Prostate gland (tissue), 2 donors: ENCODE measurements at regions not wholly inside any gene's neighbourhood (a gene's known extent, or its start where the extent isn't known, plus 50 kb on each side); places are given as distances from the start of the nearest gene placed in this dataset.

Experiments
- DNase-seq: peaks from one replicate; pipeline ENCODE4 v3.0.0-alpha.2; 2019; ENCODE audit warnings: low spot score
- H3K27ac ChIP-seq, 2 donors: fragments of 200-600 bp; sonication (generic); 2 replicates each; pipeline ENCODE4 v1.5.1; 2017 to 2019
- H3K27me3 ChIP-seq: fragments of 200-600 bp; sonication (generic); replicated peaks from 2 replicates; pipeline ENCODE4 v1.5.1; 2019; ENCODE audit not compliant: insufficient read depth
- H3K36me3 ChIP-seq, 2 donors: fragments of 200-600 bp; sonication (generic); 1 replicate in 1 of 2; 2 replicates in 1 of 2; pipeline versions ENCODE4 v1.5.1 to v1.8.1; 2017 to 2019
- H3K4me1 ChIP-seq: fragments of 200-600 bp; sonication (generic); replicated peaks from 2 replicates; pipeline ENCODE4 v1.5.1; 2019
- H3K4me3 ChIP-seq, 2 donors: fragments of 200-600 bp; sonication (generic); 2 replicates each; pipeline ENCODE4 v1.5.1; 2017 to 2019
- H3K9me3 ChIP-seq: fragments of 200-600 bp; sonication (generic); 2 replicates; pipeline ENCODE4 v1.5.1; 2017
- POLR2A ChIP-seq: fragments of 450-650 bp; IDR thresholded peaks from one replicate; pipeline ENCODE4 v1.6.1; 2016; ENCODE audit warnings: antibody characterized with exemption, mild to moderate bottlenecking
- POLR2AphosphoS5 ChIP-seq: sonication (generic); formaldehyde crosslinking; IDR thresholded peaks from one replicate; pipeline ENCODE4 v1.6.1; 2017; ENCODE audit warnings: antibody characterized with exemption
- WGBS: methylation state at CpG from one replicate; pipeline ENCODE4 v1.1.5; 2018; 5-methylcytosine and 5-hydroxymethylcytosine counted together
- intact Hi-C: fragments of 100-400 bp; cut with DNase I; formaldehyde crosslinking; loops from one replicate; pipeline ENCODE4 v1.14.2; 2022
- TF ChIP-seq, protein P1 (sequence below), 4 experiments: fragments of 200-600 bp in 2 of 4; fragments of 450-650 bp in 2 of 4; sonication (generic) in 2 of 4; IDR thresholded peaks; 1 replicate in 3 of 4; 2 replicates in 1 of 4; pipeline ENCODE4 v1.5.1; 2016 to 2019; ENCODE audit warnings: antibody characterized with exemption in 4 of 4, mild to moderate bottlenecking in 2 of 4, moderate library complexity in 2 of 4

DNA sequence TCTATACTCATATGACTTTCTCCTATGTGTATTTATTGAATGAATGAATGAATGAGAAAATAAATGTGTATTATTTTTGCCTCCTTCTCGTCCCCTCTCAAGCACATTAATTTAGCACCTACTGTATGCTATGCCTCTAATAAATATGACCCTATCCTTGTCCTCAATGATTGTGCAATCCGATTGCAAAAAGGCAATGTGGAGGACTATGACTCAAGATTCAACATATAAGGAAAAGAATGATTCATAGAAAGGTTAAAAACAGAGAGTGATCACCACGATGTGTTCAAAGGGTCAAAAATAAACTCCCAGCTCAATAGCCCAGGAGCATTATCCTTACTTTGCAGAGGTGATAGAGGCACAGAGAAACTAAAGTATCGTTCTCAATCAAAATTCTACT, 322.8 kb upstream of the SORCS1 start:
- Histone ChIP-seq H3K4me1 (no peaks in the 10 kb centered on the region), H3K9me3 (no peaks in the 10 kb centered on the region), H3K4me3 (no peak overlapping the region), H3K27me3 (no peaks in the 10 kb centered on the region), H3K27ac (no peak overlapping the region), H3K36me3 (no peaks in the 10 kb centered on the region)
- TF ChIP-seq, protein P1, sequence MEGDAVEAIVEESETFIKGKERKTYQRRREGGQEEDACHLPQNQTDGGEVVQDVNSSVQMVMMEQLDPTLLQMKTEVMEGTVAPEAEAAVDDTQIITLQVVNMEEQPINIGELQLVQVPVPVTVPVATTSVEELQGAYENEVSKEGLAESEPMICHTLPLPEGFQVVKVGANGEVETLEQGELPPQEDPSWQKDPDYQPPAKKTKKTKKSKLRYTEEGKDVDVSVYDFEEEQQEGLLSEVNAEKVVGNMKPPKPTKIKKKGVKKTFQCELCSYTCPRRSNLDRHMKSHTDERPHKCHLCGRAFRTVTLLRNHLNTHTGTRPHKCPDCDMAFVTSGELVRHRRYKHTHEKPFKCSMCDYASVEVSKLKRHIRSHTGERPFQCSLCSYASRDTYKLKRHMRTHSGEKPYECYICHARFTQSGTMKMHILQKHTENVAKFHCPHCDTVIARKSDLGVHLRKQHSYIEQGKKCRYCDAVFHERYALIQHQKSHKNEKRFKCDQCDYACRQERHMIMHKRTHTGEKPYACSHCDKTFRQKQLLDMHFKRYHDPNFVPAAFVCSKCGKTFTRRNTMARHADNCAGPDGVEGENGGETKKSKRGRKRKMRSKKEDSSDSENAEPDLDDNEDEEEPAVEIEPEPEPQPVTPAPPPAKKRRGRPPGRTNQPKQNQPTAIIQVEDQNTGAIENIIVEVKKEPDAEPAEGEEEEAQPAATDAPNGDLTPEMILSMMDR (IDR thresholded peaks at IDR 0.05), result no peak
- no peak for TF ChIP-seq POLR2A
- no peak for TF ChIP-seq POLR2AphosphoS5
- 84% methylated on average over 4 of the region's 4 CpGs for WGBS
- no peak for DNase-seq
- intact Hi-C loops, result no loop called here

DNA sequence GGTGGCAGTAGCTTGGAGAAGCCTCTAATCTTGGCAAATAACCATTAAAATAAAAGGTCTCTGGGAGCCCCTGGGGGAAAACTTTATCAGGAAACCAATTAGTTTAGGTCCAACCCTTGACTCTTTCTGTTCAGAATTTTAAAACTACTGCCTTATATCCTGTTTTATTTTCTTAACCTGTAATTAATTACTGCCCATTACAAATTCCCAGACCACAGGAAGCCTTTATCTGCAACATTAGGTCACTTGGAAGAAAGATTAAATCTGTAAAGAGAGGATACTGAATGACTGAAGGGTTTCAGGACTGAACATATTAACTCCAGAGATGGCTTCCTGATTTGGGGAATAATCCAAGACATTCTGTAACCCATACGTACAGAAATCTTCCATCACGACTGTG, 320.5 kb upstream of the SORCS1 start:
- no peak overlapping the region for H3K4me3 ChIP-seq
- TF ChIP-seq, protein P1 (IDR thresholded peaks at IDR 0.05), result no peak
- no peak for TF ChIP-seq POLR2AphosphoS5
- no peak for TF ChIP-seq POLR2A
- no peaks in the 10 kb centered on the region for H3K27me3 ChIP-seq
- DNase-seq, result no peak
- no peaks in the 10 kb centered on the region for H3K36me3 ChIP-seq
- intact Hi-C loops, result no loop called here
- no peaks in the 10 kb centered on the region for H3K4me1 ChIP-seq
- 83% methylated on average over 2 of the region's 2 CpGs for WGBS
- no peak overlapping the region for H3K27ac ChIP-seq
- H3K9me3 ChIP-seq, result no peaks in the 10 kb centered on the region

DNA sequence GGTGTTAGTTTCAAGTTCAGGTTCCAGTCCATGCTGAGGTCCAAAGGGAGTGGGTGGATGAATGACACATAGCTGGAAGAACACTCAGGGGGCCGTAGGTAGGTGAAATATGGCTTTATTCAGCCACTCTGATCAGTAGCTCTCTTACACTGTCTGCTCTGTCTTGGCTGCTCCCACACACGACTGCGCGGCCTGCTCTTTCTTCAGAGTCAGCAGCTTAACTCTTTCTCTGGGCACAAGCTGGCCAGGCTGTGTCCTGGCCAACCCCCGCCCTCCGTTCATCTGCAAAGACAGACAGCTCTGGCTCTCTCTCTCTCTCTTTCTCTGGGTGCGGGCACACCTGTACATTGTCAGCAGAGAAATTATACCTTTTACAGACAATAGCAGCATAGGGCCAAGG, 317.4 kb upstream of the SORCS1 start:
- WGBS, result 71% methylated on average over 7 of the region's 7 CpGs
- Histone ChIP-seq H3K9me3 (no peaks in the 10 kb centered on the region), H3K36me3 (no peaks in the 10 kb centered on the region), H3K27me3 (no peaks in the 10 kb centered on the region), H3K27ac (no peak overlapping the region), H3K4me3 (no peak overlapping the region), H3K4me1 (no peaks in the 10 kb centered on the region)
- intact Hi-C loops, result no loop called here
- no peak for DNase-seq
- TF ChIP-seq POLR2A (no peak), POLR2AphosphoS5 (no peak)
- TF ChIP-seq, protein P1 (IDR thresholded peaks at IDR 0.05), result no peak

DNA sequence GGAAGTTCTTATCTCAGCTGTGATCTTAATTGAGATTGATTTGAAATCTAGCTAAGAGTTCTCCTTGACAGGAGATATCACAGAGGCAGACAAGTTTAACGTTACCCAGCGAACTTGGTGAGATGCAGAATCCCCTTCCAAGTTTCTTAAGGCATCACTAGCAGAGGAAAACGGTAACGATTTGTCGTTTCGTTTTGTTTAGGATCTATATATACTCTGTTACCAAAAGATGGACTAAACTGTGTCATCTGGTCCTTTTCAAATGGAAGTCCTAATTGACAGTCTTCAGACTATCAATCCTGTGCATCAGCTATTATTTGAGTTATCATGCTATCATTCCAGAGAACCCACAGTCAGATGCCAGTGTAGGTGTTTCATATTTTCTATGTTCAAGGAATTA, 316.7 kb upstream of the SORCS1 start:
- Histone ChIP-seq H3K27ac (no peak overlapping the region), H3K27me3 (no peaks in the 10 kb centered on the region), H3K4me3 (no peak overlapping the region), H3K4me1 (no peaks in the 10 kb centered on the region), H3K9me3 (no peaks in the 10 kb centered on the region), H3K36me3 (no peaks in the 10 kb centered on the region)
- no peak for DNase-seq
- 67% methylated on average over 6 of the region's 6 CpGs for WGBS
- TF ChIP-seq POLR2AphosphoS5 (no peak), POLR2A (no peak)
- TF ChIP-seq, protein P1 (IDR thresholded peaks at IDR 0.05), result no peak
- intact Hi-C loops, result no loop called here

DNA sequence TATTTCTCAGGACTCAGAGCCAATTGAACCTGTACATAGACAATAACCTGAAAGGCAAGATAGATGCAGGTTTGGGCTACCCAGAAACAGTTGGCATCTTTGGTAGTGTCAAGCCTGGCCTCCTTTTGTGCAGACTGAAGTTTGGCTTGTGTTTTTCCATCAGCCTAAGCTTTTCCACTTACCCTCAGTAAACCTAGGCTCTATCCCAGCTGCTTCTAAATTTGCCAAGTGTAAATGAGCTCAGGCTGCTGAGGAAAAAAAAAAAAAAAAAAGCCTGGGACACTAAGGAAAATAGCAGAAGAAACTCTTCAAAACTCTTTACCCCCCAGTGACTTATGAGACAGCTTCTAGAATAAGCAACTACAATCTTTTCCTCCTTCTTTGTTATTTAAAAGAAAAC, 316.3 kb upstream of the SORCS1 start:
- Histone ChIP-seq H3K4me3 (no peak overlapping the region), H3K36me3 (no peaks in the 10 kb centered on the region), H3K27me3 (no peaks in the 10 kb centered on the region), H3K9me3 (no peaks in the 10 kb centered on the region), H3K4me1 (no peaks in the 10 kb centered on the region), H3K27ac (no peak overlapping the region)
- no peak for DNase-seq
- intact Hi-C loops, result no loop called here
- TF ChIP-seq POLR2A (no peak), POLR2AphosphoS5 (no peak)
- TF ChIP-seq, protein P1 (IDR thresholded peaks at IDR 0.05), result no peak
